ENCODE measurements at regions not wholly inside any gene's neighbourhood (a gene's known extent, or its start where the extent isn't known, plus 50 kb on each side); places are given as distances from the start of the nearest gene placed in this dataset.

DNA sequence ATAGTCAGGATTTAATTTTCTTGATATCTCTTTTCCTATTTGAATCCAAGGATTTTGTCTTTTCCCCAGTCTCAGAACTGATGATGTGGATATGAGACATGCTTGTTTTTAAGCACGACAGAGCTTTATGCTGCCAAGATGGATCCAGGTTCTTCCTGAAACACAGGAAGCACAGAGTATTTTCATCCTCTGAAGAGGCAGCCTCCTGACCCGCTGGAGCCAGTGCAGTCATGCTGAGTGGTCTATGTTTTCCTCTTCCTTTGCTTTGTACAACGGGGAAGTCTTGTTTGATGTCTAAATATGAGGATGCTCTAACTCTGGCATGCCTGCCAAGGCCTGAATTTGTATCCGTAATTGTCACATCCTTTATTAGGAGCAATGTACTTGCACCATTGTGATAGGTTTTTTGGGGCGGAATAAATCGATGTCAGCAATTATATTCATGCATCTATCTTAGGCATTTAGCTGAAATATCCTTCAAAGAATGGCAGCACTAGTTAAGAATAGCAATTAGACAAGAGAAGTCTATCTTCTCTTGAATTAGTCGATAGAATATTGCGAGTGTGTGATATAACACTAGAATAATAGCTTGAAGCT is 407.1 kb upstream of the JAG1 start:
- DNase-seq (ENCODE audit: low spot score), result no peak

DNA sequence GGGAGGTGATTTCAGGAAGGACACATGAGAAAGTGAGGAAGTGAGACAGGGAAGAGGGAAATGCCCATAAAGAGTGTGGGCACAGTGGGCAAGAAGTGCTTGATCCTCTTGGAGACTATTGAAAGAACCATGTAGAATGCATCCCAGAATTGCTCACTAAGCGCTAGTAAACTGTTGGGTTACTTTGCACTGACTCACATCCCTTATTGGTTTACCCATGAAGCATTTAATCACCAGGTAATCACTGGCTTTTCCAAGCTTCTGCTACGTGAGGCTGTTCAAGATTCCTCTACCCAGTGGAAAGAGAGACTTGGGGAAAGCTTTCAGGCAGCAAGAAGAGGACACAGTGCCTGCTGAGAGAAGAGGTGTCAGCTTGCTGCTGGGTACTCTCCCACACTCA is 410.0 kb upstream of the JAG1 start:
- DNase-seq (ENCODE audit: low spot score), result no peak

DNA sequence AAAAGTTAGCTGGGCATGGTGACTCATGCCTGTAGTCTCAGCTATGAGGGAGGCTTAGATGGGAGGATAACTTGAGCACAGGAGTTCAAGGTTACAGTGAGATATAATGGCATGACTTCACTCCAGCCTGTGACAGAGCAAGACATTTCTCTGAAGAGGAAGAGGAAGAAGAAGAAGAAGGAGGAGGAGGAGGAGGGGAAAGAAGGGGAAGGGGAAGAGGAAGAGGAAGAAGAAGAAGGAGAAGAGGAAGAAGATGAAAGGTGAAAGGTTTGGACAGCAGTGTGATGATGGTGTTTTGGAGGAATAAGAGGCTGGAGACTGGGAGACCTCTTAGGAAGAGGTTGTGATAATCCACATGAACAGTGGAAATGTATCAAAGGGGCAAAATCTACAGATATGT is 410.7 kb upstream of the JAG1 start:
- no peak for DNase-seq (ENCODE audit: low spot score)

DNA sequence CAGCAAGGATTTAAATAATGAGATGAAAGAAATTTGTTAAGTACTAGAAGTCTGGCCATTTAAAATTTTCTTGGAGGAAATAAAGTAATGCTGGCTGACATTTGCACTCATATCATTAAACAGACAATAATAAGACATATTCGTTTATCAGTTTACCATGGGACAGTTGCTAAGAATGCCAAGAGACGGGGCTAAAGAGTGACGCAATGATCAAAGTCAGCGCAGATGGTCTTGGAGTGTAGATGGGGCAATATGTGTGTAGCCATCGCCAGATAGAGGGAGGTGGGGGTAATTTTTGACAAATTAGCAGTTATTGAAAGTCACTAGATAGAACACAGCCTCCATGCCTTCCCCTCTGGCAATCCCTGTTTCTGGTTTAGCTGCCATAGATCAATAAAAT is 413.2 kb upstream of the JAG1 start:
- DNase-seq (ENCODE audit: low spot score), result no peak

DNA sequence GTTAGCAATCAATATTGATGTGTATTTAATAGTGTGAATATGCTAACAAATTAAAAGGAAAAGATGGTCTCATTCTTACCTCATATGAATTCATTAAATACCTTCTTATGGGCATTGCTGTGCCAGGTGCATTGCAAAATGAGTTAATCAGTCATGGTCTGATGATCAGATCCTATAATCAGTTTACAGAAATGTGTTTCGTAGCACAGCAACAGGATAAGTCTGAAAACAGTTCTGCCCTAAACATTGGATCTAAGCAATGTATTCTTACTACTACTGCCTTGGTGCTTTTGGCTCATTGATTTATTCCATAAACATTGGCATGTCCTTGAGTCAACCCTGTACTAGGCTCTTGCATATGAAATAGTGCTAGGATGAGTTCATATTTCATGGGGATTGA is 417.0 kb upstream of the JAG1 start:
- no peak for DNase-seq (ENCODE audit: low spot score)

DNA sequence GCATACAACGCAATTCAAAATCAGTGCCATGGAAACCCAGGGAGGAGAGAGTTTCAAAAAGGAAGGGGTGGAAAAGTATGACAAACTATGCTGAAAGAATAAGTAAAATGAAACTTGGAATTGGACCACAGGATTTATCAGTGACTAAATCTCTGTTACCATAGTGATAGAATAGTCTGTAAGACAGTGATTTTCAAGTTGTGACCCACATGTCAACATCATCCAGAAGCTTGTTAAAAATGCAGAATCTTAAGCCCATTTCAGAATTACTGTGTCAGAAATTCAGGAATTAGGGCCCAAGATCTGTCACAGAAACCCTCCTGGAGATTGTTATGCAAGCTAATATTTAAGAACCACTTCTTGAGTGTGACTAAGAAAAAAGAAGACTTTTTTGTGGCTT is 417.7 kb upstream of the JAG1 start:
- DNase-seq (ENCODE audit: low spot score), result peak; percentile 57

DNA sequence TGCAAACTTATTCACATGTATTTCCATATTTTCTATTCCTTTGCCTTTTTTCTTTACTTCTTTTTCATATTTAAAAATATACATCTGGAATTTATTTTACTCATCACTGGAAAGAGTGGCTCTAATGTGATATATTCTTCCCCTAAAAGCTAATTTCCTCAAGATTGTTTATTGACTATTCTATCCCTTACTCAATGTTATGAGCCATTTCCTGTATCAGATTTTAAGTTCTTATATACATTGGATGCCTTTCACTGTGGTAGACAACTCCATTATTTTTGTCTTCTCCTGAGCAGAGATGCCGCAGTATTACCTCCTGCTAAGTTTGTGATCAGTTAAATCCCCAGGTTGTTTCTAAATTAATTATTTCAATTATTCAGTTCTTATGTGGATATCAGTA is 418.4 kb upstream of the JAG1 start:
- DNase-seq (ENCODE audit: low spot score), result no peak

DNA sequence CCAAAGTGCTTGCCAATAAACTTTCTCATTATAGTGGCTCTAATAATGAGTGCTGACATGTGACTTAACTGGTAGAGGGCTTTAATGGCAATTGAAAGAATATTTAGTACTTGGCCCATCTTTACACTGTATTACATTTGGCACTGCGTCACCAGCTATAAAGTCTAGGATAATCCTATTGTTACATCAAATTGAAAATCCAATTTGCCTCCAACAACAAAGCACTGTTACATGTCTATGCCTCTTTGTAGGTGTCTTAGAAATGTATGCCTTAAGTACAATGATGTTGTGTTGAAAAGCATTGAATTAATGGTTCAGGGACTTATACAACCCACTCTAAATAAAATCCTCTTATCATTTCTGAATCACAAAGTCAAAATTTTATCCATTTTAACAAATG is 420.4 kb upstream of the JAG1 start:
- no peak for DNase-seq (ENCODE audit: low spot score)

DNA sequence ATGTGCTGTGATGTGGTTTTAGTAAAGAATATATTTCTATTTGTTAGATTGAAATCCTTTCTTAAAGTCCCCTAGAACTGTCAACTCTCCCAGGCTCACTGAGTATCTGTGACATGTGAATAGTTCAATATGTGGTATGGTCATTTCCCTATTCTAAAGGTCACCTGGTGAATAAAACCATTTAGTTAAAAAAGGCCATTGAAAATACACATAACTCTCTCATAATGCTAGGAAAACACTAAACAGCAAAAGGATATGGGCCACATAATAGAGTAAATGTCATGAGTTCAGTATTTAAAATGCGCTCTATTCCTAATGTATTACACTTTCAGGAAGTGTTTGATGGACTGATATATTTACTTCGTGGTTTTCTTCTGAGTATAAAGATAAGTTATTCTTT is 420.9 kb upstream of the JAG1 start:
- no peak for DNase-seq (ENCODE audit: low spot score)

DNA sequence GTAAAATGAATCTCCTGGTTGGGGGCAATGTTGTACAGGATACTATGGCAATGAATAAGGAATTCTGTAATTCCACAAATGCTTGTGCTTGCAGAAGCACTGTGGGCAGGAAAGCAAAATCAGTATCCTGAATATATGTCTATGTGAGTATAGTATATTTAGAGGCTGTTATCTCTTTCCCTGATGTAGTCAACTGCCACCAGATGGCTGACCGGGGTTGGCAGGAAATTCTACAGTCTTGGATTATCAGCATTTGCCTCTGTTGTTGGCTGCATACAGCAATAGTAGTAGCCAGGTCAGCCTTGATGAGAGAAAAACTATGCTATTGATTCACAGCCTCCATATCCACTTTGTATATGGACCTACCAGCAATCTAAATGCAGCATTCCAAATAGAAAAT is 425.1 kb upstream of the JAG1 start:
- DNase-seq (ENCODE audit: low spot score), result no peak

DNA sequence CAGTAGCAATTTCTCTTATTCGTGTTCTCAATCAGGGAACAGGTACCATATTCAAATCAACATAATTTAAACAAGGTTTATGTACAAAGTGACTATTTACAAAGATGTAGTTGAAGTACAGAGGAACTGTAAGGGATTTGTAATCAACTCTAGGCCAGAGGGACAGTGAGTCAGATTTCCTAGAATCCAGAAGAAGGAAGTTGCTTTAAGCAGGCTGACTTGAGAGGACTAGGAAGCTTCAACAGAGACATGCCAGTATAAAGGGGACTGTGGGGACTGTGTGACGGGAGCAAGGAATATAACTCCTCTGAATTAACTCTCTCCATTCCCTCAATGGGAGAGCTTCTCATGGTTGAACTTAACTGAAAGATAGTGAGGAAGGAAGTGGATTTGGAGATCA is 427.4 kb upstream of the JAG1 start:
- peak; percentile 22 for DNase-seq (ENCODE audit: low spot score)

DNA sequence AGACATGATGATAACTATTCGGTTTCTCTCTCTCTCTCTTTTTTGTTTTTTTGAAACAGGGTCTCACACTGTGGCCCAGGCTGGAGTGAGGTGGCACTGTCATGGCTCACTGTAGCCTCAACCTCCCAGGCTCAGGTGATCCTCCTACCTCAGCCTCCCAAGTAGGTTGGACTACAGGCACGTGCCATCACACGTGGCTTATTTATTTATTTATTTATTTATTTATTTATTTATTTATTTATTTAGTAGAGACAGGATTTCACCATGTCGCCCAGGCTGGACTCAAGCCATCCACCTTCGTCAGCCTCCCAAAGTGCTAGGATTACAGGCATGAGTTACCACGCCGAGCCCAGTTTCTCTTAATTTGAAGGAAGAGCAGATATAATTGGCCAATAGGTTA is 427.9 kb upstream of the JAG1 start:
- DNase-seq (ENCODE audit: low spot score), result no peak

DNA sequence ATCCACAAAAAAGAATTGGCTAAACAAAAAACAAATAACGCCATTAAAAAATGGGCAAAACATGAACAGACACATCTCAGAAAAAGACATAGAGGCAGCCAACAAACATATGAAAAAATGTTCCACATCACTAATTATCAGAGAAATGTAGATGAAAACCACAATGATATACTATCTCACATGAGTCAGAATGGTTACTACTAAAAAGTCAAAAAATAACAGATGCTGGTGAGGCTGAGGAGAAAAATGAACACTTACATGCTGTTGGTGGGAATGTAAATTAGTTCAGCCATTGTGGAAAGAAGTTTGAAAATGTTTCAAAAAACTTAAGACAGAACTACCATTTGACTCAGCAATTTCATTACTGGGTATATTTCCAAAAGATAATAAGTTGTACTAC is 430.1 kb upstream of the JAG1 start:
- DNase-seq (ENCODE audit: low spot score), result no peak

DNA sequence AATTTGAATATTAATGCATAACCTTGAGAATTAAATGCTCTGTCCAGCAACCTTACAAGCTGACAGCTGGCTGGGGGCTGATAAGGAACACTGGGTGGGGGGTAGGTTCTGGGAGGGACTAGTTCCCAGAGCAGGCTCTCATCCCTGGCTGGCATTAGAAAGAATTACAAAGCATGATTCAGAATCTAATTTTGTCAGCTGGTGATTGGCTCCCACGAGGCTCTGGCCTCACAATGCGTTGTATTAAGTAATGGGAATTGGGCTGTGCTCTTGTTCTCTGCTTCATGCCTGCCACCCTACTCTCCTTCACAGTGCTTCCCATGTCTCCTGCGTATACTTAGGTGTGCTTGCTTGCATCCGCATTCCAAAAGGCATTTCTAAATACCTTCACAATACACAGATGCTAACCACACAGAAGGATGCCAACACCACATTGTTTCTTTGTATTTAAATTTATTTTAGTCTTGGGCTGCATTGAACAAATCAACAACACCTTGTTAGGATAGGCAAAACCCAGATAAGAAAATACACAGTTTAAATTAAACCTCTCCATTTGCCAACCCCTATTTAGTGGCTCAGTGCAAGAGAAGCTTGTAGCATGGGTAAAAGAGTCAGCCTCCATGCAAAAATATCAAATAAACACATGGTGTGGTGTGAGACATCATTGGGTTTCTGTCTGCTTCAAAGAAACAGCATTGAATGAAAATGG is 434.5 kb upstream of the JAG1 start:
- DNase-seq (ENCODE audit: low spot score), result peak; percentile 24

DNA sequence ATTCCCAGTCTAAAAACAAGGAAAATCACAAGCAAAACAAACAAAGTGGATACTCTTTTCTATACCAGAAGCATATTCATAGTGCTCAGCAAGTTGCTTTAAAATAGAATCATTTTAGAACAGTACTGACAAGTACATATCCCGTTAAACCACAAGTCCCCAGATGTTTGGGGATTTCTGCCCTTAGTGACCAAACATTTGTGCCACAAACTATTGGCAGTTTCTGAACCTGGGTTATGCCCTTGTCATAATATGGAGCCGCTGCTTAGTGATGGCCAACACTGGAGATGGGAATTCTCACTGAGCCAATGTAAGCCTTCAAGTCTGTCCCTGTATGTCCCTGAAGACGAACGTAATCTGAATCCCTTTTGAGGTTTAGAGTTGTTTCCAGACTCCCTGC is 436.7 kb upstream of the JAG1 start:
- no peak for DNase-seq (ENCODE audit: low spot score)

DNA sequence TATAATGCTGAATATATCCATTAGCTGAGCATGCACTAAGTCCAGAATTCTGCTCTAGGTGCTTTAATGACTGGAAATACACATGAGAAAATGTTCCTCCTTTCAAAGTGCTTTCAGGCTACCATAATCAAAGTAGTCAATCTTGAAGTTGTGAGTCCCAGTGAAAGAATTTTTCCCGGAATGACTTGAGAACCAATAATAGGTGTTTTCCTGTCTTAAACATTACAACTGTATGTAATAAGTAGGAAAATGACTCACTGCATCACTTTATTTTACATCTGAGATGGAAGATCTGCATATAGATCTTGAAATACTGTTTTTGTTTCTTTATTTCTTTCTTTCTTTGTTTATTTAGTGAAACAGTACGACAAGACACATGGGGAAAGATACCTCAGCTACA is 437.4 kb upstream of the JAG1 start:
- DNase-seq (ENCODE audit: low spot score), result no peak

DNA sequence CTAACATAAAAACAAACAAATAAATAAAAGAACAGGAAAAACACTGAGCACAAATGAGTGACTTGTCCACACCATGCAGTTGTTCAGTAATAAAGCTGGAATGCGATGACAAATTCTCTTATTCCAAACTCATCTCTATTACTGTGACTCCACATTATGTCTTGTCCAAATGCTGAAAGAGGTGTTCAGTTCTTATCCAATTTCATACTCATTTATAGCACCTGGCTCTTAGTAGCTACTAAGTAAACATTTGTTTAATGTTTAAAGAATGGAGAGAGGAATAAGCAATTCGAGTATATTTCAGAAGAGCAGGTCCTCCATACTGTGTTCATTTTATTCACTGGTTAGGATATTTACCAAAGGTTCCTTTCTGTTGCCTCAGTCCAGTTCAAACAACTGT is 439.0 kb upstream of the JAG1 start:
- no peak for DNase-seq (ENCODE audit: low spot score)

DNA sequence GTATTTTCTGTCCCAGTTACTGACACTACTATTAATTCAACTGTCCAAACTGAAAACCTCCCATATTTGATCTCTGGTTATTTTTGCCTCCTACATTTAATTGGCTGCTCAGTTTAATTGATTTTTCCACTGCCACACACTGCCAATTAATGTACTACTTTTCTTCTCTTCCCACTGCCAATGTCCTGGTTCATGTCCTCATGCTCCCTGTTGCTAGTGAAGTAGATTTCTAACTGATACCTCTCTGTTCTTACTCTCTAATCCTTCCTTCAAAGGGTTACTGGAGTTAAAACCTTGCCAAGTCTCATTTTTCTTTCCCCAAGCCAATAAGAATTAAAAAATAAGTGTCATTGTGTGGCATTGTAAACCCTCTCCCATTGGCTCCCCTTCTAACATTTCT is 440.6 kb upstream of the JAG1 start:
- no peak for DNase-seq (ENCODE audit: low spot score)

DNA sequence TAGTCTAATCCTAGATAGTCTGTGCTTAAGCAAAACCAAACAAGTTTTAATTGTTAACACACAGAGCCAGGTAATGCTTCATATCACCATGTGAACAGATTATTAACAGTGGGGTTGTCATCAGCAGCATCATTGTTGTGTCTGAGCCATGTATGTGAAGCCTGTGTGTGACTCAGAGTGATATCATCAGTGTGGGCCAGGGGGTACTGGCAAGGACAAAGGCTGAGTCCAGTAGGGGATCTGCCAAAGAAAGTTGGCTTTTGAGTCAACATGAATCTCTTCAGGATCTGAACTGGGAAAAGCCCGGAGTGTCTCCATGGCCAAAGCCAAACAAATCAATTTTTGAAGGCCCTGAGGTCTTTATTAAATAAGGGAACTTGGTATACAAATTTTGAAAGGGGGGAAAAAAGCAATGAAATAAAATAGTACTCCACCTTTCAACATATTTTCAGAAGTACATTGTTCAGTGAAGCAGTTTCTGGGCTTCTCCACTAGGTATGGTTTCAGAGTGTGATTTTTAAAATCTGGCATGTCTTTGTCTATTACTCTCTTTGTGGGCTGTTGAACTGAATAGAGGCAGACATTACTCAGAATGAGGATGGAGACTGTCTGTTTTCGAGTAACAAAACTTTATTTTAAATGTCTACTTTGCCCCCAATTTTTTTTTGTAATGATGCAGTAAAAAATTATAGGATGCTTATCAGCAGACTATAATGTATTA is 444.2 kb upstream of the JAG1 start:
- DNase-seq (ENCODE audit: low spot score), result no peak

DNA sequence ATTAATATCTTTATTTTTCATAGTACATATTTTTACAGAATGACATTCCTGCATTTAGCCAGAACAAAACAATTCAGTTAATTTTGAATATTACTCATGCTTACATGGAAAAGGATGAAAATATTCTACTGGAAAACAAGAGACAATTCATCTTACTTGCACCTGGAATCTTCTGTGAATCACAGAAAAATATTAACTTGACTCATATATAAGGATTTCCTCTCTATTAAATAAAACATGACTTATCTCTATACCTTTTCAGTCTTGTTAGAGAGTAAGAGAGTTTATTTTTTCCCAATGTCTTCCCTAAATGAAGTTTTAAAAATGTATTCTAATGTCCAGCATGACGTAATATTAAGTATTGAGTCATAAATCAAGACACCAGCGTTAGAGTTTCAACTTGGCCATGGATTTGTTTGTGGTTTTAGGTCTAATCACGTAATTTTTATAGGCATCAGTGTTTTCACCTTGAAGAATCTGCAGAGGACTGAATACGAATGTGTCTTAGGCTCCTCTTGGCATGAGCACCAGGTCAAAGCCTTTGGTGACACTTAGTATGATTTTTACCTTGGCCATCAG is 445.1 kb upstream of the JAG1 start:
- no peak for DNase-seq (ENCODE audit: low spot score)

DNA sequence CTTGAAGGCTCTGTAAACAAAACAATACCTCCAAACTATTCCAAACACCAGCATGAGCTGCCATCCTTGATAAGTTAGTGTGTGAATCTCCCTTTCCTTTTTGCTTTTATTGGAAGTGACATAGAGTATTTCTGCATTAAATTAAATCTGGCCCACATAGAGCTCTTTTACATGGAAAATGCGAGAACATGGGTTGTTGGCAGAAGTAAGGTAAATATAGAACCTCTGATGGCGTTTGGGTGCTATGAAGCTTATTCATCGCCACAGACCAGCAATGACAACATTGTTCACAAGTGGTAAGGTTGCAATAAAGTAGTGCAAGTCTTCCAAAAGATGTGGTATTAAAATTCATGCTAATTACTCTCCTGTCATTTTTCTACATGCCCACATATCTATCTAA is 445.8 kb upstream of the JAG1 start:
- no peak for DNase-seq (ENCODE audit: low spot score)

DNA sequence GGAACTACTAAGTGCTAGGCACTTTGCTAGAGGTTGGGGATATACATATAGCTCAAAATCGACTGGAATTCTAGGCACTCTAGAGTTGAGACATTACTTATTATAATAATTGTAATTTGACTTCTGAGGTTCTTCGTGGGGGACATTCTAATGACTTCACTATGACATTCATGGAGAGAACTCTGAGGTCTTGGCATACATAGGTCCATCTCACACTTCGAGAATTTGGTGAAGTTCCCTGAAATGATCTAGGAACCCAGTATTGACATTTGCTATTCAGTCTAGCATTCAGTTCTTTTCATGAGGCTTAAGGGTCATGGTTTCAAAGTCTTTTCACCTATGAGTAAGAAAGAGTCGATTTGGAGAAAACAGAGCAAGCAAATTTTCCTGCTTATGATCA is 446.6 kb upstream of the JAG1 start:
- DNase-seq (ENCODE audit: low spot score), result no peak
